ENCODE measurements at regions not wholly inside any gene's neighbourhood (a gene's known extent, or its start where the extent isn't known, plus 50 kb on each side); places are given as distances from the start of the nearest gene placed in this dataset.
"Not testable (repeated sequence)": the region's sequence is repeated elsewhere in the genome, so short reads cannot be mapped to it uniquely, and the experiment has no call there.

DNA sequence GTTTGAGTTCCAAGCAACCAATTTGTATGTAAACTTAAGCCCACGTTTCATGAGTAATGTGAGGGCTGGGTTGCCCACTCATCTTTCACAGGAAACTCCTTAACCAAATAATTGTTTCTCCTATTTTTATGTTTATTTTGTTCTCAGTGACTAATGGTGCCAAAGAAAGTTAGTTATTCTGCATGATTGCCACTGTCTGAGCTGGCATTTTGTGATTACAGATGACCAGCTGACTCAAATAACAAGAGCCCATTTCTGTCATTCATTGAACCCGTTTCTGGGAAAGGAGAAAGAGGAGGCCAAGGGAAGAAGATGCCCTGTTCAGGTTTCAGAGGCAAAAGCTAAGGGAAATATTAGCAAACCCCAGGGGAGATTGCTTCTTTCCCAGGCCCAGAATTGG lies 186.9 kb upstream of the MYO3A start:
- no peak for DNase-seq (ENCODE audit: low spot score)
- H3K9me3 Mint-ChIP-seq (ENCODE audit: unreplicated experiment): no peaks in the 10 kb centered on the region
- TF ChIP-seq, protein P1, sequence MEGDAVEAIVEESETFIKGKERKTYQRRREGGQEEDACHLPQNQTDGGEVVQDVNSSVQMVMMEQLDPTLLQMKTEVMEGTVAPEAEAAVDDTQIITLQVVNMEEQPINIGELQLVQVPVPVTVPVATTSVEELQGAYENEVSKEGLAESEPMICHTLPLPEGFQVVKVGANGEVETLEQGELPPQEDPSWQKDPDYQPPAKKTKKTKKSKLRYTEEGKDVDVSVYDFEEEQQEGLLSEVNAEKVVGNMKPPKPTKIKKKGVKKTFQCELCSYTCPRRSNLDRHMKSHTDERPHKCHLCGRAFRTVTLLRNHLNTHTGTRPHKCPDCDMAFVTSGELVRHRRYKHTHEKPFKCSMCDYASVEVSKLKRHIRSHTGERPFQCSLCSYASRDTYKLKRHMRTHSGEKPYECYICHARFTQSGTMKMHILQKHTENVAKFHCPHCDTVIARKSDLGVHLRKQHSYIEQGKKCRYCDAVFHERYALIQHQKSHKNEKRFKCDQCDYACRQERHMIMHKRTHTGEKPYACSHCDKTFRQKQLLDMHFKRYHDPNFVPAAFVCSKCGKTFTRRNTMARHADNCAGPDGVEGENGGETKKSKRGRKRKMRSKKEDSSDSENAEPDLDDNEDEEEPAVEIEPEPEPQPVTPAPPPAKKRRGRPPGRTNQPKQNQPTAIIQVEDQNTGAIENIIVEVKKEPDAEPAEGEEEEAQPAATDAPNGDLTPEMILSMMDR (IDR thresholded peaks at IDR 0.05; ENCODE audit: unreplicated experiment): no peak

DNA sequence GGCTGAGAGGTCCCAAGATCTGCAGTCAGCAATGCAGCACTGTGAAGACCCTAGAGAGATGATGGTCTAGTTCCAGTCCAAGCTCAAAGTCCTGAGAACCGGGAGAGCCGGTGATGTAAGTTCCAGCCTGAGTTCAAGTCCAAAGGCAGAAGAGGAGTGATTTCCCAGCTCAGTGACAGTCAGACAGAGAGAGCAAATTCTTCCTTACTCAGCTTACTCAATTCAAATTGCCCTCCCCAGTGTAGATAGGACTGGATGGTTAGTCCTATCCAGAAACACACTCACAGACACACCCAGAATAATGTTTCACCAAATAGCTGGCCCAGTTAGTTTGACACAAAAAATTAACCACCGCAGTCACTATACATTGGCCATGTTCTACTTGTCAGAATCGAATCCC lies 185.5 kb upstream of the MYO3A start:
- Mint-ChIP-seq H3K27me3 (ENCODE audit: unreplicated experiment) (no peaks in the 10 kb centered on the region), H3K4me3 (ENCODE audit: unreplicated experiment) (no peak overlapping the region), H3K27ac (ENCODE audit: unreplicated experiment) (no peak overlapping the region), H3K4me1 (ENCODE audit: unreplicated experiment) (no peaks in the 10 kb centered on the region), H3K36me3 (ENCODE audit: low read depth, unreplicated experiment) (no peaks in the 10 kb centered on the region), H3K9me3 (ENCODE audit: unreplicated experiment) (no peaks in the 10 kb centered on the region)
- TF ChIP-seq, protein P1 (IDR thresholded peaks at IDR 0.05; ENCODE audit: unreplicated experiment): no peak
- DNase-seq (ENCODE audit: low spot score): no peak

More for the DNA sequence above, 186.9 kb upstream of the MYO3A start:
- Mint-ChIP-seq H3K27ac (ENCODE audit: unreplicated experiment) (no peak overlapping the region), H3K36me3 (ENCODE audit: low read depth, unreplicated experiment) (no peaks in the 10 kb centered on the region), H3K4me1 (ENCODE audit: unreplicated experiment) (no peaks in the 10 kb centered on the region), H3K4me3 (ENCODE audit: unreplicated experiment) (no peak overlapping the region), H3K27me3 (ENCODE audit: unreplicated experiment) (no peaks in the 10 kb centered on the region)

DNA sequence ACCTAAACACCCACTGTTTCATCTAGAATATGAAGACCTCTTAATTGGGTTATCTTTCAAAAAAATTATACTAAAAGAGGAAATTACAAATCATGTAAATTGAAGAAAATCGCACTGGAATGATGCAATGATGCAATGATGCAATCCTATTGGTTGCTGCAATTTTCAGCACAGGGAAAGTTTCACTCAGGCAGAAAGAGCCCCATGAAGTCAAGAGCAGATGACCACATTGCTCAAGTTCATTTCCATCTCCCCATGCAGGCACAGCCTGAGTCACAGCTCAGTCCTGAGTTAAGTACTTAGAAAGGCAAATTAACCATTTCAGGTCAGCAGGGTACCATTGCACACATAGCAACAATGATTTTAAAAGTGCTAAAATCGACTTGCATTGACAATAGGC lies 180.3 kb upstream of the MYO3A start:
- H3K27ac Mint-ChIP-seq (ENCODE audit: unreplicated experiment): no peak overlapping the region
- H3K9me3 Mint-ChIP-seq (ENCODE audit: unreplicated experiment): no peaks in the 10 kb centered on the region
- H3K27me3 Mint-ChIP-seq (ENCODE audit: unreplicated experiment): peaks cover 2% of the 10 kb centered on the region
- H3K4me1 Mint-ChIP-seq (ENCODE audit: unreplicated experiment): peaks cover 3% of the 10 kb centered on the region
- no peak overlapping the region for H3K4me3 Mint-ChIP-seq (ENCODE audit: unreplicated experiment)
- TF ChIP-seq, protein P1 (IDR thresholded peaks at IDR 0.05; ENCODE audit: unreplicated experiment): no peak
- no peak for DNase-seq (ENCODE audit: low spot score)
- H3K36me3 Mint-ChIP-seq (ENCODE audit: low read depth, unreplicated experiment): no peaks in the 10 kb centered on the region

DNA sequence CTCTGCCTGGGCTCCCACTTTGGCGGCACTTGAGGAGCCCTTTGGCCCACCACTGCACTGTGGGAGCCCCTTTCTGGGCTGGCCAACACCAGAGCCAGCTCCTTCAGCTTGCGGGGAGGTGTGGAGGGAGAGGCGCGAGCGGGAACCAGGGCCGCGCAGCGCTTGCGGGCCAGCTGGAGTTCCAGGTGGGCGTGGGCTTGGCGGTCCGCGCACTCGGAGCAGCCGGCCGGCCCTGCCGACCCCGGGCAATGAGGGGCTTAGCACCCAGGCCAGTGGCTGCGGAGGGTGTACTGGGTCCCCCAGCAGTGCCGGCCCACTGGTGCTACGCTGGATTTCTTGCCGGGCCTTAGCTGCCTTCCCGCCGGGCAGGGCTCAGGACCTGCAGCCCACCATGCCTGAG lies 178.2 kb upstream of the MYO3A start:
- not testable (repeated sequence) for H3K36me3 Mint-ChIP-seq (ENCODE audit: low read depth, unreplicated experiment); H3K4me3 Mint-ChIP-seq (ENCODE audit: unreplicated experiment); H3K9me3 Mint-ChIP-seq (ENCODE audit: unreplicated experiment); DNase-seq (ENCODE audit: low spot score); H3K4me1 Mint-ChIP-seq (ENCODE audit: unreplicated experiment); H3K27me3 Mint-ChIP-seq (ENCODE audit: unreplicated experiment); H3K27ac Mint-ChIP-seq (ENCODE audit: unreplicated experiment)

DNA sequence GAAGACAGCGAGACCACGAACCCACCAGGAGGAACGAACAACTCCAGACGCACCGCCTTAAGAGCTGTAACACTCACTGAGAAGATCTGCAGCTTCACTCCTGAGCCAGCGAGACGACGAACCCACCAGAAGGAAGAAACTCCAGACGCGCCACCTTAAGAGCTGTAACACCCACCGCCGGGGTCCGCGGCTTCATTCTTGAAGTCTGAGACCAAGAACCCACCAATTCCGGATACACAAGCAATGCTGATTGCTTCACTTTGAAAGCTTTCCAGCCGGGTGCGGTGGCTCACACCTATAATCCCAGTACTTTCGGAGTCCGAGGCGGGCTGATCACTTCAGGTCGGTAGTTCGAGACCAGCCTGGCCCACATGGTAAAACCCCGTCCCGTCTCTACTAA lies 177.2 kb upstream of the MYO3A start:
- Mint-ChIP-seq H3K27me3 (ENCODE audit: unreplicated experiment) (peaks cover 2% of the 10 kb centered on the region), H3K27ac (ENCODE audit: unreplicated experiment) (no peak overlapping the region), H3K4me3 (ENCODE audit: unreplicated experiment) (no peak overlapping the region), H3K9me3 (ENCODE audit: unreplicated experiment) (no peaks in the 10 kb centered on the region), H3K4me1 (ENCODE audit: unreplicated experiment) (peaks cover 3% of the 10 kb centered on the region), H3K36me3 (ENCODE audit: low read depth, unreplicated experiment) (no peaks in the 10 kb centered on the region)
- TF ChIP-seq, protein P1 (IDR thresholded peaks at IDR 0.05; ENCODE audit: unreplicated experiment): no peak
- DNase-seq (ENCODE audit: low spot score): no peak

DNA sequence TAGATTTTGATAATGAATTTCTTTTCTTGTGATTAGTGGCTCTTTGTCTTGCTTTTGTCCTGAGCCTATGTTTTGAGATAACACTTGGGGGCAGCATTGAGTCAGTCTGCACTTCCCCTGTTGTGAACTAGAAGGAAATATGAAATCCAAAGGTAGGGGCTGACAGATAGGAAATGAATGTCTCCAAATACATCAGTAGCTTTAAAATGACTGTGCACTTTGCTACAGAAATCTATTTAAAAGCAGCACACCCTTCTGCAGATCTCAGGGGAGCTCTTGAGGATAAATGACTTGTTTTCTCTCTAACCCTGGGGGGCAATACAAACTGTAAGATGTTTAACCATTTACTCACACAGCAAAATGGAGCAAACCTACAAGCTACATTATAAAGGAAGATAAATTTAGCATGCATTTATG lies 176.0 kb upstream of the MYO3A start:
- Mint-ChIP-seq H3K36me3 (ENCODE audit: low read depth, unreplicated experiment) (no peaks in the 10 kb centered on the region), H3K4me3 (ENCODE audit: unreplicated experiment) (no peak overlapping the region), H3K27ac (ENCODE audit: unreplicated experiment) (no peak overlapping the region), H3K9me3 (ENCODE audit: unreplicated experiment) (no peaks in the 10 kb centered on the region), H3K27me3 (ENCODE audit: unreplicated experiment) (peaks cover 2% of the 10 kb centered on the region), H3K4me1 (ENCODE audit: unreplicated experiment) (peaks cover 3% of the 10 kb centered on the region)
- DNase-seq (ENCODE audit: low spot score): peak; percentile 46
- TF ChIP-seq, protein P1 (IDR thresholded peaks at IDR 0.05; ENCODE audit: unreplicated experiment): peak; percentile 60
